ENCODE measurements at regions not wholly inside any gene's neighbourhood (a gene's known extent, or its start where the extent isn't known, plus 50 kb on each side); places are given as distances from the start of the nearest gene placed in this dataset.

GRCh38 chr3:144859161-144859560 lies 887.5 kb downstream of the DIPK2A start:
- Histone ChIP-seq H3K9ac (ENCODE audit: low read depth in 1 of 2, low read length in 2 of 2) (no peak overlapping the region), H3K9me3 (ENCODE audit: control insufficient read depth in 4 of 4, low read length in 3 of 4) (no peaks in the 10 kb centered on the region), H3K4me3 (ENCODE audit: low read depth in 1 of 3, low read length in 3 of 3) (no peak overlapping the region), H3K36me3 (ENCODE audit: control insufficient read depth in 4 of 4, insufficient read depth in 3 of 4, low read depth in 1 of 4, low read length in 3 of 4) (no peaks in the 10 kb centered on the region), H3K4me1 (ENCODE audit: control insufficient read depth in 4 of 4, insufficient read depth in 4 of 4, low read length in 3 of 4) (no peaks in the 10 kb centered on the region), H3K27me3 (ENCODE audit: control insufficient read depth in 4 of 4, insufficient read depth in 4 of 4, low read length in 3 of 4) (no peaks in the 10 kb centered on the region), H3K27ac (ENCODE audit: low read depth in 1 of 2, low read length in 2 of 2) (no peak overlapping the region)
- 70% methylated on average over 3 of the region's 3 CpGs for WGBS
- TF ChIP-seq RAD21 (IDR thresholded peaks at IDR 0.05) (no peak), FOXA1 (IDR thresholded peaks at IDR 0.05) (no peak), CTCF (IDR thresholded peaks at IDR 0.05; ENCODE audit: low read depth, low read length, missing input control) (no peak), REST (IDR thresholded peaks at IDR 0.05) (no peak), RXRA (IDR thresholded peaks at IDR 0.05) (no peak), FOXA2 (IDR thresholded peaks at IDR 0.05) (no peak), ATF3 (IDR thresholded peaks at IDR 0.05) (no peak)
- no peak for DNase-seq (ENCODE audit: low spot score)

- Histone ChIP-seq H3K9me3 (ENCODE audit: control insufficient read depth in 4 of 4, low read length in 3 of 4) (no peaks in the 10 kb centered on the region), H3K36me3 (ENCODE audit: control insufficient read depth in 4 of 4, insufficient read depth in 3 of 4, low read depth in 1 of 4, low read length in 3 of 4) (no peaks in the 10 kb centered on the region), H3K27ac (ENCODE audit: low read depth in 1 of 2, low read length in 2 of 2) (no peak overlapping the region), H3K27me3 (ENCODE audit: control insufficient read depth in 4 of 4, insufficient read depth in 4 of 4, low read length in 3 of 4) (no peaks in the 10 kb centered on the region), H3K4me3 (ENCODE audit: low read depth in 1 of 3, low read length in 3 of 3) (no peak overlapping the region), H3K9ac (ENCODE audit: low read depth in 1 of 2, low read length in 2 of 2) (no peak overlapping the region), H3K4me1 (ENCODE audit: control insufficient read depth in 4 of 4, insufficient read depth in 4 of 4, low read length in 3 of 4) (no peaks in the 10 kb centered on the region)
- no peak for DNase-seq (ENCODE audit: low spot score)
- TF ChIP-seq FOXA2 (IDR thresholded peaks at IDR 0.05) (no peak), HNF4G (IDR thresholded peaks at IDR 0.05) (no peak), ATF3 (IDR thresholded peaks at IDR 0.05) (no peak), TAF1 (conservative IDR thresholded peaks at IDR 0.05) (no peak), YY1 (IDR thresholded peaks at IDR 0.05) (no peak), ZBTB33 (IDR thresholded peaks at IDR 0.05) (no peak), RAD21 (IDR thresholded peaks at IDR 0.05) (no peak), JUND (IDR thresholded peaks at IDR 0.05) (no peak)
- 75% methylated on average over 2 of the region's 2 CpGs for WGBS
Measured at GRCh38 chr3:144864646-144865045, 893.0 kb downstream of the DIPK2A start.
